ENCODE measurements at regions not wholly inside any gene's neighbourhood (a gene's known extent, or its start where the extent isn't known, plus 50 kb on each side); places are given as distances from the start of the nearest gene placed in this dataset.
A peak's percentile ranks its signal among the peaks of the same experiment; 100 is the strongest.

- TF ChIP-seq CTCF (IDR thresholded peaks at IDR 0.05) (no peak), POLR2A (IDR thresholded peaks at IDR 0.05) (no peak)
- intact Hi-C loops (cut with DNase I; ENCODE audit: low total_unique reads), result no loop called here
- DNase-seq (ENCODE audit: low spot score in 2 of 2), result no peak
- no peak overlapping the region for H3K4me3 ChIP-seq (ENCODE audit: low read depth, poor library complexity, severe bottlenecking)
- 87 to 97% methylated on average over 3 of the region's 3 CpGs for WGBS, 2 donors
These were observed 563.5 kb downstream of the EDEM1 start for GRCh38 chr3:5750874-5751640.

- intact Hi-C loops (cut with DNase I; ENCODE audit: low total_unique reads), result no loop called here
- TF ChIP-seq POLR2A (IDR thresholded peaks at IDR 0.05) (no peak), CTCF (IDR thresholded peaks at IDR 0.05) (no peak)
- 39 to 55% methylated on average over 2 of the region's 2 CpGs for WGBS, 2 donors
- H3K4me3 ChIP-seq (ENCODE audit: low read depth, poor library complexity, severe bottlenecking), result no peak overlapping the region
- peak in 1 of 2 donors; percentile 16 for DNase-seq (ENCODE audit: low spot score in 2 of 2)
These were observed 567.1 kb downstream of the EDEM1 start for GRCh38 chr3:5754602-5755001.

- TF ChIP-seq POLR2A (IDR thresholded peaks at IDR 0.05), result no peak
- TF ChIP-seq CTCF (IDR thresholded peaks at IDR 0.05), result no peak
- intact Hi-C loops (cut with DNase I; ENCODE audit: low total_unique reads), result no loop called here
- no peak for DNase-seq (ENCODE audit: low spot score in 2 of 2)
- 50 to 52% methylated on average over 4 of the region's 4 CpGs for WGBS, 2 donors
- no peak overlapping the region for H3K4me3 ChIP-seq (ENCODE audit: low read depth, poor library complexity, severe bottlenecking)
These were observed 568.9 kb downstream of the EDEM1 start for GRCh38 chr3:5756443-5756842.

- WGBS, 2 donors, result 54 to 56% methylated on average over 7 of the region's 7 CpGs
- no peak for DNase-seq (ENCODE audit: low spot score in 2 of 2)
- no peak for TF ChIP-seq POLR2A (IDR thresholded peaks at IDR 0.05)
- TF ChIP-seq CTCF (IDR thresholded peaks at IDR 0.05), result no peak
- intact Hi-C loops (cut with DNase I; ENCODE audit: low total_unique reads), result no loop called here
- no peak overlapping the region for H3K4me3 ChIP-seq (ENCODE audit: low read depth, poor library complexity, severe bottlenecking)
These were observed 569.8 kb downstream of the EDEM1 start for GRCh38 chr3:5757213-5757804.

- 86 to 87% methylated on average over 6 of the region's 6 CpGs for WGBS, 2 donors
- intact Hi-C loops (cut with DNase I; ENCODE audit: low total_unique reads), result no loop called here
- no peak for TF ChIP-seq CTCF (IDR thresholded peaks at IDR 0.05)
- no peak for TF ChIP-seq POLR2A (IDR thresholded peaks at IDR 0.05)
- DNase-seq (ENCODE audit: low spot score in 2 of 2), result no peak
- no peak overlapping the region for H3K4me3 ChIP-seq (ENCODE audit: low read depth, poor library complexity, severe bottlenecking)
These were observed 571.2 kb downstream of the EDEM1 start for GRCh38 chr3:5758699-5759098.
